NCI-H748 (cell line): ENCODE measurements at regions not wholly inside any gene's neighbourhood (a gene's known extent, or its start where the extent isn't known, plus 50 kb on each side); places are given as distances from the start of the nearest gene placed in this dataset.
"Not testable (repeated sequence)": the region's sequence is repeated elsewhere in the genome, so short reads cannot be mapped to it uniquely, and the experiment has no call there.

Experiments used
- DNase-seq: peaks from one replicate; lab custom pipeline; 2025; ENCODE audit not compliant: unreplicated experiment; lab: John Stamatoyannopoulos, UW

- DNase-seq: no peak
Observed at GRCh38 chr3:139131951-139132350, 87.3 kb upstream of the PRR23C start.

DNA sequence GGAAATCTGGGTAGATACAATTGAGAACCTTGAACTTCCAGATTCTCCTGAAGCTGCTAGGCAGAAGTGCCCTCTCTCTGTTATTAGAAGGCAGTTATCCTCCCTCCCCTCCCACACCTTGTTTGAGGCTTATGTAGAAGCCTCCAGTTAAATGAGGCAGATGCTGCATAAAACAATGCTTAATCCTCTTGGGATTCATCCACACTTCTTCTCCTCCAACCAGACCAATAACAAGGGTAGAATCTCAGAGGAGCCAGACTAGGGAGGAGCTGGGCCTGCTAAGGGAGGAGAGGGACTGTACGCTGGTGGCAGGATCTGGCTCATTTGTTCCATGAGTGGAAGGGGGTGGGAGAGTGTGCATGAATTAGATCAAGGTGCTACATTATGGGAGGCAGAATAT lies 88.3 kb upstream of the PRR23C start:
- no peak for DNase-seq

DNA sequence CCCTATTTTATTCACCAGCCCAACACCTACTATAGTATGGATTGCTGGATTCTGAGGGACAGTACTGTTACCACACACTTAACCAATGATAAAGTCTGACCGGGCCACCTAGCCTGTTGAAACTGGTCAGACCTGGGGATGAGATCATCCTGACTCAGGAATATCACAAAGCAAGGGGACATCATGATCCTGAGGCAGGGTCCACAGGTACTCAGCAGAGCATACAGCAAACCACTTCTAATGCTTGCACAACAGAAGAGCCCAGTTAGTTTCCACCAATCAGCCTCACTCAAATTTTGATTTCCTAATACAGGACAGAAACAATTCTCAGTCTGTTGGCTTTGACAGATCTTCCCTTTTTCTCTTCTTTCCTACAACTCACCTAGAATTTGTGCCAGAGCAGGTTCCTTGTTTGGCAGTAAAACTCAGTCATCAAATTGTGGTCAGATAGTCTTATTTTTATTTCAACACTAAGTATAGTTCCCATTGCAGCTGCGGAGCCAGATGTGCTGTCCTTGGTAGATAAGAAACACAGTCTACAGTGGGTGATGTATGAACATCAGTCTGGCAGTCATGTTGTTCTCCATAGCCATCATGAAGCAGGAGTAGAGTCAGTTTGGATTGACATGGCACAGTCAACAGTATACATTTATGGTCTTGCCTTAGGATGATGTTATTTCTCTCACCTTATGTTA lies 90.1 kb upstream of the PRR23C start:
- DNase-seq: no peak

GRCh38 chr3:139135657-139136056 lies 91.0 kb upstream of the PRR23C start:
- no peak for DNase-seq

DNA sequence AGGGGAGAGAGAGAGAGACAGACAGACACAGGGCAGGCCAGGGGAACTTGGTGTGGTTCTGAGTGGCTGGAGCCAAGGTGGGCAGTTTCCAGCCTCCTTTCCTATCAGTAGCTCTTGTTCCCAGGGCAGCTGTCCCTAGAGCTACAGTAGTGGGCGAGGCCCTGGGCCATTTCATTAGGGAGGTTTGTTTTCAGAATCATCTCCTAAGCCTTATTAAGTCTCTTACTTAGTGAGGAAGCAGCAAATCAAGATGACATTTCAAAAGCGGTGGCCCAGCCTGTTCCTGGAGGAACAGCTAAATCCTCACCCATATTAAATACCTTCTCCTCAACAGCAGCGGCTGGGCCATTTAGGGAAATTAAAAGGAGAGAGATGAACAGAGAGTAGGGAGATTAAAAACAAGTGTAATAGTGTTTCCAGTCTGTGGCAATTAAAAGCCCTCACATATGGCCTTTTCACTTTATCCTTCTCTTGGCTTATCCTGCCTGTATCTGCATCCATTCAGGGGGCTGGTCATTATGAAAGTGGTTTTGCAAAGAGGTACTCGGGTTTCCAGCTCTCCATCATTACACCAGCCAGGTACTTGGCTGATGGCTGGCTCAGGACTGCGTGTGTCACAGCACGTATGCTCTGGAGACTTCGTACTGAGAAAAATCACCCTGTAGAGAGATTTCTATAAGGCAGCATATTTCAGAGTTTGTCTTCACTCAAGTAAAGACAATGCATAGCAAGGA lies 91.9 kb upstream of the PRR23C start:
- DNase-seq: no peak

DNA sequence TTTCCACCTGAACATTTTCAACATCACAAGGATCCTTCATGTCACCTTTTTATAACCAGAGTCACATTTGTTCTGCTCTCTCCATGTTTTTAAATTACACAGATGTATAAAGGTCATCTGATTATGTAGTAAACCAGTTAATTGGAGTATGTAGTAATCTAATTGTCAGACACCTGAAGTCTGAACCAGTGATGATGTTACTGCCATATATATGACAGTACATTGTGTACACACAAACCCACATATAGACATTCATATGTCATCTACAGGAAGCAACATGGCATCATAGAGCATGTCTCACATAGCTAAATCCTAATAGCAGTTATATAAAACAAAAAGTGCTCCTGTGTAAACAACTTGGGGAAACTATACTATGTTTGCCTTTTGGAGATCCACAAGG lies 95.9 kb upstream of the PRR23C start:
- DNase-seq: no peak

- not testable (repeated sequence) for DNase-seq
Observed at GRCh38 chr3:139145980-139146379, 101.3 kb upstream of the PRR23C start.

DNA sequence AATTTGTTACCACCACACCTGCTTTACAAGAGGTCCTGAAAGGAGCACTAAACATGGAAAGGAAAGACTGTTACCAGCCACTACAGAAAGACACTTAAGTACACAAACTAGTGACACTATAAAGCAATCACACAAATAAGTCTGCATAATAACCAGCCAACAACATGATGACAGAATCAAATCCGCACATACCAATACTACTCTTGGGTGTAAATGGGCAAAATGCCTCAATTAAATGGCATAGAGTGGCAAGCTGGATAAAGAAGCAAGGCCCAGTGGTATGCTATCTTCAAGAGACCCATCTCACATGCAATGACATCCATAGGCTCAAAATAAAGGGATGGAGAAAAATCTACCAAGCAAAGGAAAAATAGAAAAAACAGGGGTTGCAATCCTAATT lies 106.8 kb upstream of the PRR23C start:
- DNase-seq: no peak

- not testable (repeated sequence) for DNase-seq
Observed at GRCh38 chr3:139153434-139153833, 108.7 kb upstream of the PRR23C start.

DNA sequence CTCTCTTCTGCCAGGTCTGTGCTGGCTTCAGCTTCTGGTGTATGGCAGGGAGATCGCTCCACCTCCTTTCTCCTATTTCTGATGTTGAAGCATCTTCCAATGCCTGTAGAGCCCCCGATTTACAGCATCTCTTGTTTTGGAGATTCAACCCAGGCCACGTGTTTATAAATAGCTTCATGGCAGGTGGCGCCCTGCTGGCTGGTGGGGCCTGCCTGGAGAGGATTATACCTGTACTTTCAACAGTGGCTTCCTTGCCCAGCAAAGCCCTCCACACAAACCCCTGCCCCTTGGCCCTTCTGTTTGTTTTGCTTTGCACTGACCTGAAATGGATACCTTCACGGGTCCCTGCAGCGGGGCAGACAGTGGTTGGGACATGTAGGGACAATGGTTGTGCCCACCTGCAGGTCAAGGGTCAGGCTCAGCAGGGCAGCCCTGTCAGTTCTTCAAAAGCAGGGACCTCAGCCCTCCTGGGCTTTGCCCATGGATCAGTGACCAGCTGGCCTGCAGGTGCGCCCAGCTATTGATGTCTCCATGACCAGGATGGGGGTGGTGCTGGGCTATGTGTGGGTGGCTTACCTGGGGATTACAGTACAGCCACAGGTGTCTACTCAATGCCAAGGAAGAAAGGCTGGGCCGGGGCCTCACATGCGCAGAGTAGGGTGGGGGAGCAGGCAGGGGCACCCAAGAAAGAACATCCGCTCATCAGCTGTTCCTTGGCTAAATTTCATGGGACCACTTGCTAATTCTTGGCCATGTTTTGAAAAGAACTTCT lies 112.7 kb upstream of the PRR23C start:
- DNase-seq: no peak

GRCh38 chr3:139159356-139159755 lies 114.7 kb upstream of the PRR23C start:
- DNase-seq: no peak

DNA sequence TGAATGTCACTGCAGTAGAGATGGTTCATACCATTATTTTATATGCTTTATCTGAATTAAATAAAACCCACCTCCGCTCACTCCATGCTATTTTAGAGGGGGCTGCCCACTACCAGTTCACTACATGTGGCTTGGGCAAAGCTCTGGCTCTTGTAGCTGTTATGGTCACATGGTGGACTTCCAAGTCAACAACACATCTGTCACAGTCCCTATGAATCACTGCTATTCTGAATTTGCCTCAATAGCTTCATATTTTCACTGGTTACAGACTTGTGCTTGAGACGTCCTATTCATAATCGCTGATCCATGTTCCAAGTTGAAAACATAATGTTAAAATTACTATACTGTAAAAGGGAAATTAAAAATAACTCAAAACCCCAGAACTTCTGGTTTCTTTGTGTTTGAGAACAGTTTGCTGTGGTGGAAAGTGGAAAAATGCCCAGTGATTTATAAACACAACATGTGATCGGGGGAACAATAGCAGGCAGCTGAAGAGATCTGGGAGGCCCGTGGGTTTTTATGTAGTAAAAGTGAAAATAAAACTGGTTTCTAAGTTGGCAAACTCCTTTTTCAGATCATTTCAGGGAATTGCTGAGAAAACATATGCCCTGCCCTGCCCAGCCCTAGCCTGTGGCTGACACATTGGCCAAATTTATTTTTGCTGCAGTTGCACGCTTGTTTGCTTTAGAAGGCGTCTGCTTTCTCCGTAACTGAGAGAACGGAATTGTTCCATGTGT lies 128.8 kb upstream of the PRR23C start:
- peak; percentile 10 for DNase-seq

GRCh38 chr3:139180489-139180888 lies 135.8 kb upstream of the PRR23C start:
- DNase-seq: no peak

DNA sequence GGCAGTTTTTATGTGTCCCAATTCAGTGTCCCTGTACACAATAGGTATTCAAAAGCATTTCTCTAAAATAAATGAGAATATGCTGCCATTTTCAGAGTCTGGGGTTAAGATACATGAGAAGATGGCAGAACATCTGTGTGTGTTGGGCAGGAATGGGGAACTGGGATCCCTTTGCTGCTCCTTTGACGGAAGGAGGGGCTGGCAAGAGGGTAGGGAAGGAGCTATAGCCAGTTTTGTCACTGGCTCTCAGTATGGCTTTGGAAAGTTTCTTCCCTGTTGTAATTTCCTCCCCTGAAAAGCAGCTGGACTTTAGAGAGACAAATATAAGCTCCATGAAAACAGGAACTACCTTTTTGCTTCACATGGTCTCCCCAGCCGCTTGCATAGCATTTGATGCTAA lies 137.5 kb upstream of the PRR23C start:
- DNase-seq: no peak

- no peak for DNase-seq
Observed at GRCh38 chr3:139182598-139182997, 137.9 kb upstream of the PRR23C start.

GRCh38 chr3:139185527-139185926 lies 140.8 kb upstream of the PRR23C start:
- no peak for DNase-seq

DNA sequence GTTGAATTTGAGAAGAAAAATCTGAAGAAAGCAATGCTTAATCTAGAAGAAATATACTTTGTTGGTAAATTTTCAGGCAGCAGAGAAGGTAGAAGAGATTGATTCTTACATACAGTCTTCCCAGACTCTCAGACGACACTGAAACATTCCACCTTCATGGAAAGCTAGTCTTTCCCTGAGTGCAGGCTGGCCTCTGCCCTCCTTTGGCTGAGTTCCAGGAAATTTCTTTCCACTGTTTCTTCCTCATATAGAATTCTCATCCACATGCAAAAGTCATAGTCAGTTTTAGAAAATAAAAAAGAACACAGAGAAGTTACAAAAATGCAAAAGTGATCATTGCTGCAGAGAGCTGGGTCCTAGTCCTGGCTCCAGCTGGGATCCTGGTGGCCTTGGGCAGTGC lies 142.5 kb upstream of the PRR23C start:
- no peak for DNase-seq

DNA sequence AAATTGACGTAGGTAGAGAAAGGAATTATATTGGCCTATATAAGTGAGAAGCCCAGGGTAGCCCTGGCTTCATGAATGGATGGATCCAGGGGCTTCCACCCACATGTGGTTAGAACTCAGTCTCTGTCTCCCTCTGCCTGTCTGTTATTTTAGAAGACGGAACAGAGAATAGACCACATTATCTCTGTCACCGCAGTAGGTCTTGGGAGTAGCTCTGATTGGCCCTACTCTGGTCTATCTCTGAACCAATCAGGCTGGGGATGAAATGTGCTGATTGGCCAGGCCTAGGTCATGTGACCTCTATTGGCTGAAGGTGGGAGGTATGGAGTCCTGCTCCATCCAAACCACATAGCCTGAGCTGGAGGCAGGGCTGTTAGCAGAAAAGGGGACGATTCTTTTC lies 143.0 kb upstream of the PRR23C start:
- no peak for DNase-seq

DNA sequence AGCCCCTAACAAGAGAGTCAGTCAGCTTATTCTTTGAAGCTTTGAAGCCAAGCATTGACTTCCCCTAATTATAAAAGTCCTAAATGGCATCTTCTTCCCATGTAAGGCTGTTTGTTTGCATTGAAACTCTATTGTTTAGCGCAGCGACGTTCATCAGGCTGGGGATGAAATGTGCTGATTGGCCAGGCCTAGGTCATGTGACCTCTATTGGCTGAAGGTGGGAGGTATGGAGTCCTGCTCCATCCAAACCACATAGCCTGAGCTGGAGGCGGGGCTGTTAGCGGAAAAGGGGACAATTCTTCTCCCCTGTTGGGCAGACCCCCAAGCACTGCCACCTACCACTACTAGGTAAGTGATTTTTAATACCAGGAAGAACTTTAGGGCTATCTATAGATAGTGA lies 145.3 kb upstream of the PRR23C start:
- no peak for DNase-seq

GRCh38 chr3:139194421-139194820 lies 149.4 kb upstream of the MRPS22 start:
- not testable (repeated sequence) for DNase-seq

DNA sequence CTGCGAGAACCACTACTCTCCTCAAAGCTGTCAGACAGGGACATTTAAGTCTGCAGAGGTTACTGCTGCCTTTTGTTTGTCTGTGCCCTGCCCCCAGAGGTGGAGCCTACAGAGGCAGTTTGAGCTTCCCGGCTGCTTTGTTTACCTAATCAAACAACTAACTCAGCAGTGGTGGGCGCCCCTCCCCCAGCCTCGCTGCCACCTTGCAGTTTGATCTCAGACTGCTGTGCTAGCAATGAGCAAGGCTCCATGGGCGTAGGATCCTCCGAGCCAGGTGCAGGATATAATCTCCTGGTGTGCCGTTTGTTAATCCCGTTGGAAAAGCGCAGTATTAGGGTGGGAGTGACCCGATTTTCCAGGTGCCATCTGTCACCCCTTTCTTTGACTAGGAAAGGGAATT lies 147.7 kb upstream of the MRPS22 start:
- DNase-seq: peak; percentile 3
